GM19452 (cell line): ENCODE measurements at regions not wholly inside any gene's neighbourhood (a gene's known extent, or its start where the extent isn't known, plus 50 kb on each side); places are given as distances from the start of the nearest gene placed in this dataset.

Source experiments
- ATAC-seq: cut with Tn5 transposase; IDR thresholded peaks from one replicate; pipeline ENCODE4 v1.9.1; 2021; ENCODE audit not compliant: unreplicated experiment

GRCh38 chr16:59783191-59783590 is 1049.1 kb upstream of the GOT2 start:
- no peak for ATAC-seq

- ATAC-seq, result no peak
Measured at GRCh38 chr16:59773330-59773729, 1039.2 kb upstream of the GOT2 start.

DNA sequence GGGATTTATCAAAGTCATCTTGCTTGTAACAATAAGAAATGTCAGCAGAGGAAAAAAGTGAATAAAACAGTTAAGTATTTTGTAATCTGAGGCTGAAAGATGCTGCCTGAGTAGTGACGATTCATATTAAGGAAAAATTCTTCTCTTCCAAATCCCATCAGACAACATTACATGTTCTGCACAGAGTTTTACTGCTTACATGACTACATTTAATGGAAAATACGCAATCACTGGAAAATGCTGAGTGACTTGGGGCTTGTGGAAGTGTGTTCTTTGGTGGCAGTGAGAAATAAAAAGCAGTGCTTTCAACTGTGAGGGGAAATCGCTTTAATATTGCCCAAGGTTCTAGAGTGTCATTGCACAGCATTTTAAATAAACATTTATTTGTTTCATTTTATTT is 1025.2 kb upstream of the GOT2 start:
- ATAC-seq, result no peak

DNA sequence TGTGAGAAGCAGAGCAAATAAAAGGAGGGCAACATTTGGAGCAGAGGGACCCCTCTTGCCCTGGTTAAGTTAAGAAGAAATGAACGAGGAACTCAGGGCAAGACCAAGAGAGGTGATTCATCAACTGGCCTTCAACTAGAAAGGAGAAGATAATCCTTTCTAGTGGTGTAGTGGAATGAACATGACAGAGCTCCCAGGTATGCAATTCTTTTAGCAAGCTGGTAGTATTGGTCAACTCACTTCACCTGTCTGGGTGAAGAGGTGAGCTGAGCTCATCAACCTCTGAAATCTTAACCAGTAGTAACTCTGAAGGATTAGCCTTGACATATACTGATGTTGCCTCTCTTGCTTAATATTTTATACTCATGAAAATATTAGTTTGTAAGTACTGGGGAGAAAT is 1024.7 kb upstream of the GOT2 start:
- ATAC-seq, result no peak

- no peak for ATAC-seq
Measured at GRCh38 chr16:59754854-59755253, 1020.7 kb upstream of the GOT2 start.

DNA sequence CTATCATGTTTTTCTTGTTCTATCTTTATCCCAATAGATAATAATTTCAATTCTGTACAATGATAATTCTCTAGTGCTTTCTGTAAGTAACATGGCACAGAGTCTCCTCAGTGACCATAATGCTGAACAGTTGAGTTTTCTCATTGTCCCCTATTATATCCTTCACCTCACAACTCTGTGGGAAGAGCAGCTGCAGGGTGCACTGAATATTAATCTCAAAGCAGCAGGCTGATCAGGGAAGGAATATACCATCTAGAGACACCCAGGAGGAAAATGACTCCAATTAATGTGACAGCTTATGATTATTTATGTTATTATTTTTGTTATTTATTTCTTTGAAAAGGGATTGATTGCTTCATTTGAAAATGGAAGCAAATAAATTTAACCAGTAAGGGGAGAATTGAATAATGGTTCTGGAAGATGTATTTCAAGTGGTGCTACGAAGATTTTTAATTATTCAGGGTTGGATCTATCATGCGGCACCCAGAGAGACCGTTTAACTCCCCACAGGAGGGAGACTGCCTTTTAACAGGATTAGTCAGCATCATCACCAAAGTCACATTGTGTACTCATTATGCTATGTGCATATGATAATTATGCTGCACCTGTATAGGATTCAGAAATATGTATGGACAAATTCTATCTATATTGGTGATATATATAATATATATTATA is 1015.7 kb upstream of the GOT2 start:
- no peak for ATAC-seq

- ATAC-seq, result no peak
Measured at GRCh38 chr16:59748531-59748930, 1014.4 kb upstream of the GOT2 start.

- no peak for ATAC-seq
Measured at GRCh38 chr16:59743504-59743903, 1009.4 kb upstream of the GOT2 start.

GRCh38 chr16:59740858-59741257 is 1006.7 kb upstream of the GOT2 start:
- no peak for ATAC-seq

- ATAC-seq, result no peak
Measured at GRCh38 chr16:59737274-59737673, 1003.2 kb upstream of the GOT2 start.

- ATAC-seq, result no peak
Measured at GRCh38 chr16:59733321-59733720, 999.2 kb upstream of the GOT2 start.

GRCh38 chr16:59729613-59730012 is 995.5 kb upstream of the GOT2 start:
- no peak for ATAC-seq

- no peak for ATAC-seq
Measured at GRCh38 chr16:59719121-59719520, 985.0 kb upstream of the GOT2 start.

DNA sequence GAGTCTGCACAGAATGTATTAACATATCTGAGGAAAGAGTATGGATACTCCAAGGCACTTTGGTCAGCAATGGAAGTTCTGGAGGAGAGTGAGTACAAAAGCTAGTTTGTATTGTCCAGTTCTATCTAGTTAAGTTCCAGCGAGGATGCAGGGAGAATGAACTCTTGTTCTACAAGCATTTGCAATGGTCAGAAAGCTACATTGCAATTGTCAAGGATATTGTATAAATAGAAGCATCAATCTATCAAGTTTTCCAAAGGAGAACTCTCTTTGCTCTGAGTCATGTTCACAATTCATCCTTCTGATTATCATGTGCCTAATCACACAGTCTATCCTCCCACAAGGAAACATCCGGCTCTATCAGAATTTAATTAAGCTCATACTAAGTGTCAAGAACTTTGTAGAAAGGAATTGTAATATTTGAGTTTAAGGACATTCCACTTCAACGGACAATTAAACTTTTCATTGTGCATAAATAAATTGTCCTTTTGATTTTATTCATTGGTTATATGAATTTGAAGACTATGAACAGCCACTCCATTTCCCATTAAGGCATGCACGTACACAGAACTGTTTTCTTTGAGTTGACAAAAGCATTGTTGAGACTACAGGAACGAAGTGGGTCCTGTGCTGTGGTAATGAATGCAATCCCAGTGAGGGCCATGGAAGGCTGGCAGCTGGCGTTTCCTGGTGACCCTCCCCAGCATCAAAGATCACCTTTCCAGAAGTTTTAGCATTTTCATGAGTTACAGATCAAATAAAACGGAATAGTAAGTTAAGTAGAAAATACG is 973.5 kb upstream of the GOT2 start:
- no peak for ATAC-seq

- ATAC-seq, result no peak
Measured at GRCh38 chr16:59701963-59702930, 968.1 kb upstream of the GOT2 start.

- ATAC-seq, result no peak
Measured at GRCh38 chr16:59699786-59700185, 965.7 kb upstream of the GOT2 start.

DNA sequence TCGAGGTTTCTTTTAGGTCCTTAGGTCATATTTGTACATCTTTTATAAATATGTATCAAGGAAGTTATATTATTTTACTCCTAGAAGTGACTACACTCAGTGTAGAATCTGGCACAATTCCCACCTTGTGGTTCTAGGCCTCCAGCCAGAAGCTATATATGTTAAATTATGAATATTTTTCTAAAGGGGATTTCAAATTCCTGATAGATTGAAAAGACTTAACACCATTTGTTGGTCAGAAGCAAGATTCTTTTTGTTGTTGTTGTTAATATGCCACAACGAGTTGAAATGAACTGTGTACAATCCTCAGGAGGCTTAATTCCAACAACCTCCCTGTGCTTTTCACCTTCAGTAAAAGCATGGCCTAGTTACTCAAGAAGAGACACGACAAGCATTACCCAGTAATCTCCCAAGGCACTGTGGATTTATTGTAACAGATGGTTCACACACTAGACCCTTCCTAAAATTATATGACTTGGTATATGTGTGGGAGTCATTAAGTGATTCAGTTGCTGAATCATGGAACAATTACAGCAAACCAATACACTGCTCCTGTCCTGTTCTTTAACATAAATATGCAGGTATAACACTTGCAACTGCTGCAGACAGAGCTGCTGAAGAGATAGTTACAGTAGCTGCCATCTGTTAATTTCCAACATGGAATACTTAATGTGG is 964.4 kb upstream of the GOT2 start:
- no peak for ATAC-seq

DNA sequence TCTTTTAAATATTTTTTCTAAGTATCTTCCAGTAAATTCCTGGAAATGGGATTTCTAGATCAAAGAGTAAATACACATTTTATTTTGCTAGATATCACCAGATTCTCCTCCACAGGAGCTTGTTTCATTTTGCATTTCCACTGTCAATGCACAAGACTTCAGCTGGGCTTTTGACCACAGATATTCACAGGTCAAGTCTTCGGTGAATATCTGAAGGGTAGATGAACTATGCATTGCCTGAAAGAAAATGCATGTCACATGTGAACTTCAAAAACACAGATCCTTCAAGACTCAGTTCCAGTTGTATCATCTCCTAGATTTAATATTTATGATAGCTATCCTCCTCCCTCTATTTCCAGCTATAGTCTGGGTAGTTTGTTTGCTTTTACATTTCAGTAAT is 963.6 kb upstream of the GOT2 start:
- no peak for ATAC-seq

- no peak for ATAC-seq
Measured at GRCh38 chr16:59697236-59697635, 963.1 kb upstream of the GOT2 start.

GRCh38 chr16:59696495-59696894 is 962.4 kb upstream of the GOT2 start:
- no peak for ATAC-seq

- no peak for ATAC-seq
Measured at GRCh38 chr16:59690216-59690615, 956.1 kb upstream of the GOT2 start.
